Left lung (tissue), 4 donors: ENCODE measurements at regions not wholly inside any gene's neighbourhood (a gene's known extent, or its start where the extent isn't known, plus 50 kb on each side); places are given as distances from the start of the nearest gene placed in this dataset.

ENCODE experiments used
- ATAC-seq: fragments of 200-7000 bp; cut with Tn5 transposase; one replicate; pipeline ENCODE4 v1.9.1; 2020; ENCODE audit warnings: moderate library complexity
- DNase-seq, 4 donors: peaks; one replicate each; pipeline ENCODE4 v3.0.0-alpha.2; 2013 to 2020
- H3K27ac ChIP-seq, 2 donors: fragments of 200-600 bp; sonication (generic) in 1 of 2; one replicate each; pipeline versions ENCODE4 v1.5.0 to v1.8.0; 2020 to 2021
- H3K27me3 ChIP-seq, 2 donors: fragments of 200-600 bp; sonication (generic) in 1 of 2; one replicate each; pipeline versions ENCODE4 v1.5.0 to v1.8.0; 2020 to 2021
- H3K36me3 ChIP-seq, 2 donors: fragments of 200-600 bp; sonication (generic) in 1 of 2; one replicate each; pipeline versions ENCODE4 v1.5.0 to v1.8.0; 2020 to 2021
- H3K4me1 ChIP-seq, 2 donors: fragments of 200-600 bp; one replicate each; pipeline ENCODE4 v1.8.0; 2021
- H3K4me3 ChIP-seq, 2 donors: fragments of 200-600 bp; sonication (generic) in 1 of 2; one replicate each; pipeline versions ENCODE4 v1.5.0 to v1.8.0; 2020 to 2021; ENCODE audit warnings: mild to moderate bottlenecking in 1 of 2
- H3K9me3 ChIP-seq, 2 donors: fragments of 200-600 bp; sonication (generic) in 1 of 2; one replicate each; pipeline versions ENCODE4 v1.5.0 to v1.8.0; 2020 to 2021
- intact Hi-C, 2 donors: fragments of 100-400 bp; cut with DNase I; formaldehyde crosslinking; loops; one replicate each; pipeline versions ENCODE4 v1.11.2 to v1.14.2; 2022
- TF ChIP-seq, protein P1 (sequence below), 2 donors: fragments of 200-600 bp; sonication (generic) in 1 of 2; IDR thresholded peaks; one replicate each; pipeline versions ENCODE4 v1.5.0 to v1.8.0; 2021; ENCODE audit warnings: antibody characterized with exemption in 2 of 2
- donor health status: DM: no; HTN: yes; CAD: no.
- donor health status: DM: no; HTN: no; CAD: no.

- no peaks in the 10 kb centered on the region for H3K9me3 ChIP-seq
- intact Hi-C loops = no loop called here
- H3K27ac ChIP-seq = no peak overlapping the region
- TF ChIP-seq, protein P1, sequence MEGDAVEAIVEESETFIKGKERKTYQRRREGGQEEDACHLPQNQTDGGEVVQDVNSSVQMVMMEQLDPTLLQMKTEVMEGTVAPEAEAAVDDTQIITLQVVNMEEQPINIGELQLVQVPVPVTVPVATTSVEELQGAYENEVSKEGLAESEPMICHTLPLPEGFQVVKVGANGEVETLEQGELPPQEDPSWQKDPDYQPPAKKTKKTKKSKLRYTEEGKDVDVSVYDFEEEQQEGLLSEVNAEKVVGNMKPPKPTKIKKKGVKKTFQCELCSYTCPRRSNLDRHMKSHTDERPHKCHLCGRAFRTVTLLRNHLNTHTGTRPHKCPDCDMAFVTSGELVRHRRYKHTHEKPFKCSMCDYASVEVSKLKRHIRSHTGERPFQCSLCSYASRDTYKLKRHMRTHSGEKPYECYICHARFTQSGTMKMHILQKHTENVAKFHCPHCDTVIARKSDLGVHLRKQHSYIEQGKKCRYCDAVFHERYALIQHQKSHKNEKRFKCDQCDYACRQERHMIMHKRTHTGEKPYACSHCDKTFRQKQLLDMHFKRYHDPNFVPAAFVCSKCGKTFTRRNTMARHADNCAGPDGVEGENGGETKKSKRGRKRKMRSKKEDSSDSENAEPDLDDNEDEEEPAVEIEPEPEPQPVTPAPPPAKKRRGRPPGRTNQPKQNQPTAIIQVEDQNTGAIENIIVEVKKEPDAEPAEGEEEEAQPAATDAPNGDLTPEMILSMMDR (IDR thresholded peaks at IDR 0.05) = no peak
- H3K4me3 ChIP-seq = no peak overlapping the region
- H3K36me3 ChIP-seq = no peaks in the 10 kb centered on the region
- DNase-seq = no peak
- H3K27me3 ChIP-seq = no peaks in the 10 kb centered on the region
- H3K4me1 ChIP-seq = no peaks in the 10 kb centered on the region
- ATAC-seq = no peak
These were observed 364.9 kb upstream of the CTNND2 start for GRCh38 chr5:12269164-12269563.

- ATAC-seq (no peak), DNase-seq (no peak)
- Histone ChIP-seq H3K4me1 (no peaks in the 10 kb centered on the region), H3K36me3 (no peaks in the 10 kb centered on the region), H3K9me3 (peaks cover 0 to 12% of the 10 kb centered on the region in 2 donors), H3K27ac (no peak overlapping the region), H3K27me3 (no peaks in the 10 kb centered on the region), H3K4me3 (no peak overlapping the region)
- TF ChIP-seq, protein P1 (IDR thresholded peaks at IDR 0.05) = no peak
- intact Hi-C loops = no loop called here
These were observed 354.3 kb upstream of the CTNND2 start for GRCh38 chr5:12258549-12258948.

GRCh38 chr5:12250454-12250853, 346.2 kb upstream of the CTNND2 start:
- Histone ChIP-seq H3K27ac (no peak overlapping the region), H3K4me3 (no peak overlapping the region), H3K4me1 (no peaks in the 10 kb centered on the region), H3K36me3 (no peaks in the 10 kb centered on the region), H3K27me3 (no peaks in the 10 kb centered on the region), H3K9me3 (peaks cover 0 to 4% of the 10 kb centered on the region in 2 donors)
- DNase-seq (no peak), ATAC-seq (no peak)
- intact Hi-C loops = no loop called here
- TF ChIP-seq, protein P1 (IDR thresholded peaks at IDR 0.05) = no peak

DNA sequence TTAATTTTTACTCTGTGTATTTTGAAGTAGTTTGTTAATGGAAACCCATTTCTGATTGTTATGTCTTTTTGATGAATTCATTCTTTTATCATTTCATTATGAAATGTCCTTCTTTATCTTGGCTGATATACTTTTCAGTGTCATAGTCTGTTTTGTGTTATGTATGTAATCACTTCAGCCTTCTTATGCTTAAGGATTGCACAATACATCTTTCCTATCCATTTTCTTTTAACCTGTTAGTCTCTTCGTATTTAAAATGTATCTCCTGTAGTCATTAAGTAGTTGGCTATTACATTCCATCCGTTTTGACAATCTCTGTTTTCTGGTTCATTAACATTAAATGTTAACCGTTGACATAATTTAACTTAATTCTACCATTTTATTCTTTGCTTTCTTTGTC, 344.6 kb upstream of the CTNND2 start:
- Histone ChIP-seq H3K27ac (no peak overlapping the region), H3K36me3 (no peaks in the 10 kb centered on the region), H3K27me3 (no peaks in the 10 kb centered on the region), H3K9me3 (peaks cover 0 to 4% of the 10 kb centered on the region in 2 donors), H3K4me3 (no peak overlapping the region), H3K4me1 (no peaks in the 10 kb centered on the region)
- ATAC-seq = no peak
- TF ChIP-seq, protein P1 (IDR thresholded peaks at IDR 0.05) = no peak
- intact Hi-C loops = no loop called here
- no peak for DNase-seq

GRCh38 chr5:12246036-12246435, 341.8 kb upstream of the CTNND2 start:
- Histone ChIP-seq H3K27ac (no peak overlapping the region), H3K36me3 (no peaks in the 10 kb centered on the region), H3K27me3 (no peaks in the 10 kb centered on the region), H3K9me3 (no peaks in the 10 kb centered on the region), H3K4me3 (no peak overlapping the region), H3K4me1 (no peaks in the 10 kb centered on the region)
- intact Hi-C loops = no loop called here
- DNase-seq (no peak), ATAC-seq (no peak)
- TF ChIP-seq, protein P1 (IDR thresholded peaks at IDR 0.05) = no peak
